Skeletal muscle tissue (tissue), 3 donors: ENCODE measurements at regions not wholly inside any gene's neighbourhood (a gene's known extent, or its start where the extent isn't known, plus 50 kb on each side); places are given as distances from the start of the nearest gene placed in this dataset.

Source experiments
- H3K27ac ChIP-seq: one replicate; pipeline ENCODE4 v1.7.0; 2013; ENCODE audit warnings: mild to moderate bottlenecking, low read depth, low read length, inconsistent platforms
- H3K27me3 ChIP-seq, 3 donors: one replicate each; pipeline ENCODE4 v1.7.0; 2013; ENCODE audit warnings: low read length in 3 of 3; ENCODE audit not compliant: control insufficient read depth in 3 of 3, insufficient read depth in 3 of 3
- H3K36me3 ChIP-seq, 3 donors: one replicate each; pipeline ENCODE4 v1.7.0; 2013; ENCODE audit warnings: low read length in 3 of 3; ENCODE audit not compliant: control insufficient read depth in 3 of 3, insufficient read depth in 3 of 3
- H3K4me1 ChIP-seq, 3 donors: one replicate each; pipeline ENCODE4 v1.7.0; 2013; ENCODE audit warnings: low read length in 3 of 3, mild to moderate bottlenecking in 3 of 3; ENCODE audit not compliant: control insufficient read depth in 3 of 3, insufficient read depth in 3 of 3
- H3K4me3 ChIP-seq, 3 donors: one replicate each; pipeline ENCODE4 v1.7.0; 2013; ENCODE audit warnings: low read length in 3 of 3
- H3K9ac ChIP-seq, 3 donors: one replicate each; pipeline ENCODE4 v1.7.0; 2013; ENCODE audit warnings: low read length in 3 of 3, mild to moderate bottlenecking in 3 of 3, moderate library complexity in 2 of 3, low read depth in 1 of 3
- H3K9me3 ChIP-seq, 3 donors: one replicate each; pipeline ENCODE4 v1.7.0; 2013; ENCODE audit warnings: low read length in 3 of 3; ENCODE audit not compliant: control insufficient read depth in 3 of 3
- donor health status: Osteomylitis.

GRCh38 chr3:26346497-26346896, 276.1 kb upstream of the LRRC3B start:
- H3K27me3 ChIP-seq, result no peaks in the 10 kb centered on the region
- H3K9me3 ChIP-seq, result no peaks in the 10 kb centered on the region
- H3K27ac ChIP-seq, result no peak overlapping the region

GRCh38 chr3:26347150-26347549, 275.4 kb upstream of the LRRC3B start:
- Histone ChIP-seq H3K27ac (no peak overlapping the region), H3K4me1 (no peaks in the 10 kb centered on the region), H3K36me3 (no peaks in the 10 kb centered on the region), H3K27me3 (no peaks in the 10 kb centered on the region), H3K4me3 (no peak overlapping the region), H3K9me3 (no peaks in the 10 kb centered on the region), H3K9ac (no peak overlapping the region)

More at GRCh38 chr3:26346497-26346896, 276.1 kb upstream of the LRRC3B start:
- Histone ChIP-seq H3K4me1 (no peaks in the 10 kb centered on the region), H3K9ac (no peak overlapping the region), H3K36me3 (no peaks in the 10 kb centered on the region), H3K4me3 (no peak overlapping the region)

GRCh38 chr3:26350853-26351252, 271.7 kb upstream of the LRRC3B start:
- Histone ChIP-seq H3K4me1 (peaks cover 0 to 3% (median 0%) of the 10 kb centered on the region in 3 donors), H3K9me3 (no peaks in the 10 kb centered on the region), H3K27me3 (no peaks in the 10 kb centered on the region), H3K27ac (no peak overlapping the region), H3K9ac (no peak overlapping the region), H3K4me3 (no peak overlapping the region), H3K36me3 (no peaks in the 10 kb centered on the region)

GRCh38 chr3:26353097-26353496, 269.5 kb upstream of the LRRC3B start:
- Histone ChIP-seq H3K9ac (no peak overlapping the region), H3K27me3 (no peaks in the 10 kb centered on the region), H3K36me3 (no peaks in the 10 kb centered on the region), H3K27ac (no peak overlapping the region), H3K9me3 (no peaks in the 10 kb centered on the region), H3K4me1 (peaks cover 0 to 3% (median 0%) of the 10 kb centered on the region in 3 donors), H3K4me3 (no peak overlapping the region)

GRCh38 chr3:26358405-26358804, 264.2 kb upstream of the LRRC3B start:
- no peak overlapping the region for H3K4me3 ChIP-seq
- no peaks in the 10 kb centered on the region for H3K27me3 ChIP-seq
- H3K27ac ChIP-seq, result no peak overlapping the region
- H3K4me1 ChIP-seq, result no peaks in the 10 kb centered on the region
- H3K9me3 ChIP-seq, result no peaks in the 10 kb centered on the region
- no peaks in the 10 kb centered on the region for H3K36me3 ChIP-seq
- H3K9ac ChIP-seq, result no peak overlapping the region

- Histone ChIP-seq H3K27me3 (no peaks in the 10 kb centered on the region), H3K36me3 (no peaks in the 10 kb centered on the region), H3K4me3 (no peak overlapping the region), H3K9ac (no peak overlapping the region), H3K4me1 (no peaks in the 10 kb centered on the region), H3K9me3 (no peaks in the 10 kb centered on the region), H3K27ac (no peak overlapping the region)
These were observed 256.9 kb upstream of the LRRC3B start for GRCh38 chr3:26365706-26366105.

GRCh38 chr3:26368312-26368711, 254.3 kb upstream of the LRRC3B start:
- no peaks in the 10 kb centered on the region for H3K9me3 ChIP-seq
- H3K4me1 ChIP-seq, result no peaks in the 10 kb centered on the region
- no peaks in the 10 kb centered on the region for H3K27me3 ChIP-seq
- no peak overlapping the region for H3K4me3 ChIP-seq
- no peak overlapping the region for H3K9ac ChIP-seq
- no peak overlapping the region for H3K27ac ChIP-seq
- H3K36me3 ChIP-seq, result no peaks in the 10 kb centered on the region

- Histone ChIP-seq H3K4me3 (no peak overlapping the region), H3K27ac (no peak overlapping the region), H3K4me1 (no peaks in the 10 kb centered on the region), H3K9ac (no peak overlapping the region), H3K9me3 (no peaks in the 10 kb centered on the region), H3K36me3 (no peaks in the 10 kb centered on the region), H3K27me3 (no peaks in the 10 kb centered on the region)
These were observed 253.4 kb upstream of the LRRC3B start for GRCh38 chr3:26369133-26369532.

GRCh38 chr3:26375843-26376530, 246.6 kb upstream of the LRRC3B start:
- H3K9me3 ChIP-seq, result no peaks in the 10 kb centered on the region
- no peaks in the 10 kb centered on the region for H3K4me1 ChIP-seq
- no peaks in the 10 kb centered on the region for H3K27me3 ChIP-seq
- H3K27ac ChIP-seq, result no peak overlapping the region
- no peak overlapping the region for H3K4me3 ChIP-seq
- H3K36me3 ChIP-seq, result no peaks in the 10 kb centered on the region
- no peak overlapping the region for H3K9ac ChIP-seq

- no peaks in the 10 kb centered on the region for H3K4me1 ChIP-seq
- no peak overlapping the region for H3K4me3 ChIP-seq
- no peaks in the 10 kb centered on the region for H3K9me3 ChIP-seq
- H3K27me3 ChIP-seq, result no peaks in the 10 kb centered on the region
- no peak overlapping the region for H3K9ac ChIP-seq
- H3K27ac ChIP-seq, result no peak overlapping the region
- H3K36me3 ChIP-seq, result no peaks in the 10 kb centered on the region
These were observed 241.2 kb upstream of the LRRC3B start for GRCh38 chr3:26381411-26381810.
